ENCODE measurements at regions not wholly inside any gene's neighbourhood (a gene's known extent, or its start where the extent isn't known, plus 50 kb on each side); places are given as distances from the start of the nearest gene placed in this dataset.
"Not testable (repeated sequence)": the region's sequence is repeated elsewhere in the genome, so short reads cannot be mapped to it uniquely, and the experiment has no call there.

DNA sequence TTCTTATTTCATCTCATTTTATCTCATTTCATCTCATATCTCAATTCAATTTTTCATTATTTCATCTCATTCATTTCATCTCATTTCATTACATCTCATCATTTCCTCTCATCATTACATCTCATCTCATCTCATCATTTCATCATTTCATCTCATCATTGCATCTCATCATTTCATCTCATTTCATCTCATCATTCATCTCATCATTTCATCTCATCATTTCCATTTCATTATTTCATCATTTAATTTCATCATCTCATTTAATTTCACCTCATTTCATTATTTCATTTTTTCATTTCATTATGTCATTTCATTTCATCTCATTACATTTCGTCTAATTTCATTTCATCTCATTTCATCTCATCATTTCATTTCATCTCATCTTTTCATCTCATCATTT is 2867.8 kb downstream of the RPIA start:
- not testable (repeated sequence) for H3K4me3 ChIP-seq (ENCODE audit: low read length); DNase-seq (ENCODE audit: low read depth)

DNA sequence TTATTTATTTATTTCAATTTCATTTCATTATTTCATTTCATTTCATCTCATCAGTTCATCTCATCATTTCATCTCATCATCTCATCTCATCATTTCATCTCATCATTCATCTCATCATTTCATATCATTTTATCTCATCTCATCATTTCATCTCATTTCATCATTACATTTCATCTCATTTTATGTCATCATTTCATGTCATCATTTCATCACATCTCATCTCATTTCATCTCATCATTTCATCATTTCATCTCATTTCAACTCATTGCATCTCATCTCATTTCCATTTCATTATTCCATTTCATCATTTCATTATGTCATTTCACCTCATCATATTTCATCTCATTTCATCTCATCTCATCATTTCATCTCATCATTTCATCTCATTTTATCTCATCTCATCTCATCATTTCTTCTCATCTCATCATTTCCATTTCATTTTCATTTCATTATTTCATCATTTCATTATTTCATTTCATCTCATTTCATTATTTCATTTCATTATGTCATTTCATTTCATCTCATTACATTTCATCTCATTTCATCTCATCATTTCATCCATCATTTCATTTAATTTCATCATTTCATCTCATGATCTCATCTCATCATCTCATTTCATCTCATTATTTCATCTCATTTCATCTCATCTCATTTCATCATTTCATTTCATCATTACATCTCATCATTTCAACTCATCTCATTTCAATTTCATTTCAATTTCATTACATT is 2868.6 kb downstream of the RPIA start:
- not testable (repeated sequence) for H3K4me3 ChIP-seq (ENCODE audit: low read length); DNase-seq (ENCODE audit: low read depth)

DNA sequence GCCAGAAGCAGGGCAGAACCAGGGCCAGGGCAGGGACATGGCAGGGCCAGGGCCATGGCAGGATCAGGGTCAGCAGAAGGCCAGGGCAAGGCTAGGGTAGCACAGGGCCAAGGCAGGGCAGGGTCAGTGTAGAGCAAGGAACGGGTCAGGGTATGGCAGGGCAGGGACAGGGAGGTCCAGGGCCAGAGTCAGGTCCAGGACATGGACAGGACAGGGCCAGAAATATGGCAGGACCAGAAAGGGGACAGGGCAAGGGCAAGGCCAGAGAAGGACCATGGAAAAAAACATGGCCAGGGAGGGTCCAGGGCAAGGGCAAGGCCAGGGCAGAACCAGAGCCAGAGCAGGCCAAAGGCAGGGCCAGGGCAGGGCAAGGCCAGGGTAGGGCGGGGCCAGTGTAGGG is 2870.7 kb downstream of the RPIA start:
- not testable (repeated sequence) for DNase-seq (ENCODE audit: low read depth); H3K4me3 ChIP-seq (ENCODE audit: low read length)

GRCh38 chr2:91564700-91565099 is 2873.2 kb downstream of the RPIA start:
- not testable (repeated sequence) for DNase-seq (ENCODE audit: low read depth); H3K4me3 ChIP-seq (ENCODE audit: low read length)

GRCh38 chr2:91565689-91566430 is 2874.4 kb downstream of the RPIA start:
- H3K4me3 ChIP-seq (ENCODE audit: low read length); DNase-seq (ENCODE audit: low read depth): not testable (repeated sequence)

- H3K4me3 ChIP-seq (ENCODE audit: low read length); DNase-seq (ENCODE audit: low read depth): not testable (repeated sequence)
Measured at GRCh38 chr2:91566611-91567010, 2875.1 kb downstream of the RPIA start.

DNA sequence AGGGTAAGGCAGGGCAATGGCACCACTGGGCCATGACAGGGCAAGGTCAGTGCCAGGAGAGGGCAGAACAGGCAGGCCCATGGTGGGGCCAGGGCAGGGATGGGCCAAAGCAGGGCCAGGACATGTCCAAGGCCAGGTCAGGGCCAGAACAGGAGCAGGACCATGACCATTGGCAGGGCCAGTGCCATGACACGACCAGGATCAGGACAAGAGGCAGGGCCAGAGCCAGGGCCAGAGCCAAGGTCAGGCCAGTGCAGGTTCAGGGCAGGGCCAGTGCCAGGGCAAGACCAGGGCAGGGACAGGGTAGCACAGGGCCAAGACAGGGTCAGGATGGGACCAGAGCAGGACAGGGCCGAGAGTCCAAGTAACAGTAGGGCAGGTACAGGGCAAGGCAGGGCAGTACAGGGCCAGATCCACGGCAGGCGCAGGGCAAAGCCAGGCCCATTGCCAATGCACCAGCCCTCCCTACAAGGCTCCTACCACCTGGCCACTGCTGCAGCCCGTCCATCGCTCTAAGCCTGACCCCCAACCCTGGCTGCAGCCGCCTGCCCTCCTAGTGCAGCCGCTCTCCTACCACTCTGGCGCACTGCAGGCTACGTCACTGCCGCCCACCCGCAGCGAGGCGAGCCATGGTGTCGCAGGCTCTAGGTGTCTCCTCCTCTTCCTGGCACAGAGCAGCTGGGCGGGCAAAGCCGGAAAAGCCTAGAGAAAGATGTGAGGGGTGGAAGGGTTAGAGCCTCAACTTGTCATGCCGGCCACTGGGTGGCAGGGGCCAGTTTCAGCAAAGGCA is 2876.3 kb downstream of the RPIA start:
- not testable (repeated sequence) for H3K4me3 ChIP-seq (ENCODE audit: low read length); DNase-seq (ENCODE audit: low read depth)

DNA sequence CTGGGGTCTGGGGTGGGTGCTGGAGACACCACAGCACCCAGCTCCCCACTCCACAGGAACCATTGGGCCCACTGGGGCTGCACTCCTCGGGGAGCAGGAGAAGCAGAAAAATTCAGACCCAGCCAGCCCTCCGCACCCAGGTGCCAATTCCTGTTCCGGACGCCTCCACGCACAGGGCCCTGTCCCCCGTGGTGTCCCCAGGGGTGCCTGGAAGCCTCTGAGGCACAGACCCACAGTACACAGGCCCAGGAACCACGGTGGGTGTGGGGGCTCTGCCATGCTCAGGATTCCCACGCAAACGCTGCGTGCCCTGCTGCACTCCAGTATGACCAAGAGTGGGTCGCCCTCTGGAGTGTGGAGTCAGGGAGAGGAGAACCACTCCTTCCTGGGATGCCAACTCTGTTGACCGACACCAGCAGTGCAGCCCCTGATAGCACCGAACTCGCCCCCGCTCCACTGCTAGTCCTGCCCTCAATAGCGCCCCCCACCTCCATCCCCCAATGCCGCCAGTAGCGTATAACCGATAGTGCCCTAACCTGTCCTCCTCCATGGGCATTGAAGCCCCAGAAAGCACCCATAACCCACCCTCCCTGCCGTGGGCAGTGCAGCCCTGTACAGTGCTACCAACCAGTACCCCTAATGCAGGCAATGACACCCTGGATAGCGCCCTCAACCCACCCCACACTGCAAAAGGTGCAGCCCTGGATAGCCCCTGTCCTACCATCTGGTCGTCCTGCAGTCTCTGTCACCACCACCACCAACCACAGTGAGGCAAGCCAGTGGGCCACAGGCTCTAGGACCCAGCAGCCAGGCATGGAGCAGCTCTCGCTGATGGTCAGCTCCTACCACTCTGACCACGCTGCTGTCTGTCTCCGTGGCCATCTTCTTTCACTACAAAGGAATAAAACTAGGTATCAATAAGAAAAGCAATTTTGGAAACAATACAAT is 2877.2 kb downstream of the RPIA start:
- H3K4me3 ChIP-seq (ENCODE audit: low read length); DNase-seq (ENCODE audit: low read depth): not testable (repeated sequence)

- H3K4me3 ChIP-seq (ENCODE audit: low read length); DNase-seq (ENCODE audit: low read depth): not testable (repeated sequence)
Measured at GRCh38 chr2:91571239-91571923, 2879.9 kb downstream of the RPIA start.

GRCh38 chr2:91573018-91573417 is 2881.5 kb downstream of the RPIA start:
- not testable (repeated sequence) for H3K4me3 ChIP-seq (ENCODE audit: low read length)

DNA sequence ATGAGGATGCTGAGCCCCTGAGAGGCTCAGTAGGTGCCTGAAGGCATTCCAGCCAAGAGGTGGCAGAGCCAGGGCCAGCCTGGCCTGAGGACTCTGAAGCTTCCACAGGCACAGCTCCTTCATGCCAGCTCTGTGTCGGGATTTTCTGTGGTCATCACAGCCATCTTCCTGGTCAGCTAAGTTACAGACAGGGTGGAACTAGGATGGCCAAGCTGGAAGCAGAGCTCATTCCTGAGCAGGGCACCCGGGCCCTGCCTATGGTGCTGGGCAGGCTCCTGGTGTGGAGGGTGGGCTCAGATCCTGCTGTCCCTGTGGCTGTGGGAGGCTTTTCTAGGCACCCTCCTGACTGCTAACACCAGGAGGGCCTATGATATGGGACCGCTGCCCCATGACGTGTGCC is 2882.3 kb downstream of the RPIA start:
- not testable (repeated sequence) for DNase-seq (ENCODE audit: low read depth); H3K4me3 ChIP-seq (ENCODE audit: low read length)

More at GRCh38 chr2:91573018-91573417, 2881.5 kb downstream of the RPIA start:
- not testable (repeated sequence) for DNase-seq (ENCODE audit: low read depth)

- not testable (repeated sequence) for DNase-seq (ENCODE audit: low read depth); H3K4me3 ChIP-seq (ENCODE audit: low read length)
Measured at GRCh38 chr2:91574255-91574654, 2882.8 kb downstream of the RPIA start.

DNA sequence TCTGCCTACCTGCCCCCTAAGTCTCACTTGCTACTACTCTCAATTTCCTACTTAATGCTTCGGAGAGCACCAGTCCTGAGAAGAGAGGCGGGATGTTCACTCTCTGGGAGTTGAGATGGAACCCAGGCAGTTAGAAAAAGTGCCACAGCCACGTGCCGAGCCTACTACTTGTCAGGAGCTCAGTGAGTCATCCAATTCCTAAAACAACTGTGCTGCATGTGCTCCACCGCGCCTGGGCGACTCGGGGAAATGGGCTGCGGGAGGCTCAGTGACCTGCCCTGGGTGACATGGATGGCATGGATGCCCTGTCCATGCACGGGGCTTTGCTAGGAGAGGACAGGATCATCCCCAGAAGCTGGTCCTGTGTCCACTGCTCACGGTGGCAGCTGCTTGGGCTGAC is 2884.2 kb downstream of the RPIA start:
- not testable (repeated sequence) for DNase-seq (ENCODE audit: low read depth); H3K4me3 ChIP-seq (ENCODE audit: low read length)

- DNase-seq (ENCODE audit: low read depth); H3K4me3 ChIP-seq (ENCODE audit: low read length): not testable (repeated sequence)
Measured at GRCh38 chr2:91577406-91577805, 2885.9 kb downstream of the RPIA start.

GRCh38 chr2:91578678-91579077 is 2887.2 kb downstream of the RPIA start:
- H3K4me3 ChIP-seq (ENCODE audit: low read length); DNase-seq (ENCODE audit: low read depth): not testable (repeated sequence)

DNA sequence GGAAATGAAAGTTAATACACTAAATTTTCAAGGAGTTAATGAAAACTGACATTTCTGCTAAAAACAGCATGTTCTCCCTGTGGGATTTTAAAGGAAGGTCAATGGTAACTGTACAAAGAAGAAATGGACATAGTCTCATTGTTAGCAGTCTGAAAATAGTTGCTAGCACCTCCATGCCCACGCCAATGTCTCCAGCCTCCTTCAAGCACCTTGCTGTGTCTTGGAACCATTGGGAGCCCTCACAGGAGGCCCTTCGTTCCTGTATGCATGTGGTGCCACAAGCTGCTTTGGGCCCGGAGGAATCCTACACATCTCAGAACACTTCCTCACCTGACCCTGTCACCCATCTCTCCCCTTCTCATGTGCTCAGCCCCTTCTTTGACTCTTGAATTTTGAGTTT is 2888.1 kb downstream of the RPIA start:
- H3K4me3 ChIP-seq (ENCODE audit: low read length) = not testable (repeated sequence)

GRCh38 chr2:91580043-91580442 is 2888.6 kb downstream of the RPIA start:
- not testable (repeated sequence) for H3K4me3 ChIP-seq (ENCODE audit: low read length); DNase-seq (ENCODE audit: low read depth)

More for the DNA sequence above, 2888.1 kb downstream of the RPIA start:
- not testable (repeated sequence) for DNase-seq (ENCODE audit: low read depth)

GRCh38 chr2:91587098-91587497 is 2895.6 kb downstream of the RPIA start:
- not testable (repeated sequence) for H3K4me3 ChIP-seq (ENCODE audit: low read length)

More at GRCh38 chr2:91587098-91587497, 2895.6 kb downstream of the RPIA start:
- not testable (repeated sequence) for DNase-seq (ENCODE audit: low read depth)

Data from AG10803 (cell line).